ENCODE measurements at regions not wholly inside any gene's neighbourhood (a gene's known extent, or its start where the extent isn't known, plus 50 kb on each side); places are given as distances from the start of the nearest gene placed in this dataset.

DNA sequence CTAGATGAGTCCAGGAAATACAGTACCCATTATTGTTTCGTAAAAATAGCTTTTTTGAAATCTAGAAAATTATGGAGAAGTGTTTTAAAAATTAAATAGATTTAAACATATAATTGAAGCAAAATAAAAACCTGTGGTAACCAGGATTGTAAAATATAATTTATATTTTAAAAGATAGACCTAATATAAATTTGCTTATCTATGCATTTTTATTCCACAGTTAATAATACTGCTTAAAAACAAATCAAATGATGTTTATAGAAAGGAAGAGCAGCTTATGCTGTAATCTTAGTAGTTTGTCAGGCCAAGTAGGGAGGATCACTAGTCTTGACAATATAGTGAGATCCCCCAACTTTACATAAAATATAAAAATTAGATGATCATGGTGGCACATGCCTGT, 388.9 kb upstream of the CNTNAP5 start:
- Histone ChIP-seq H3K9ac (ENCODE audit: low read length in 3 of 3) (no peak overlapping the region), H3K27me3 (ENCODE audit: control insufficient read depth, insufficient read depth, low read length) (no peaks in the 10 kb centered on the region), H3K4me3 (ENCODE audit: low read length in 3 of 3) (no peak overlapping the region), H3K9me3 (ENCODE audit: control insufficient read depth in 2 of 3, insufficient read depth in 1 of 3, low read length in 3 of 3) (no peaks in the 10 kb centered on the region), H3K36me3 (ENCODE audit: control insufficient read depth in 2 of 3, insufficient read depth in 3 of 3, low read length in 3 of 3) (no peaks in the 10 kb centered on the region), H3K4me1 (ENCODE audit: control insufficient read depth in 2 of 3, insufficient read depth in 2 of 3, low read depth in 1 of 3, low read length in 3 of 3) (no peaks in the 10 kb centered on the region), H3K27ac (ENCODE audit: low read depth in 2 of 2, low read length in 2 of 2) (no peak overlapping the region)
- intact Hi-C loops (cut with DNase I), result no loop called here
- DNase-seq (no peak), FAIRE-seq (no peak)
- TF ChIP-seq CTCF (IDR thresholded peaks at IDR 0.05; ENCODE audit: borderline replicate concordance, extremely low read depth, insufficient read depth), result no peak

GRCh38 chr2:123640685-123641335, 384.3 kb upstream of the CNTNAP5 start:
- Histone ChIP-seq H3K27me3 (ENCODE audit: control insufficient read depth, insufficient read depth, low read length) (no peaks in the 10 kb centered on the region), H3K36me3 (ENCODE audit: control insufficient read depth in 2 of 3, insufficient read depth in 3 of 3, low read length in 3 of 3) (no peaks in the 10 kb centered on the region), H3K9me3 (ENCODE audit: control insufficient read depth in 2 of 3, insufficient read depth in 1 of 3, low read length in 3 of 3) (no peaks in the 10 kb centered on the region), H3K4me3 (ENCODE audit: low read length in 3 of 3) (no peak overlapping the region), H3K4me1 (ENCODE audit: control insufficient read depth in 2 of 3, insufficient read depth in 2 of 3, low read depth in 1 of 3, low read length in 3 of 3) (no peaks in the 10 kb centered on the region), H3K9ac (ENCODE audit: low read length in 3 of 3) (no peak overlapping the region), H3K27ac (ENCODE audit: low read depth in 2 of 2, low read length in 2 of 2) (no peak overlapping the region)
- DNase-seq (no peak), FAIRE-seq (no peak)
- no peak for TF ChIP-seq CTCF (IDR thresholded peaks at IDR 0.05; ENCODE audit: borderline replicate concordance, extremely low read depth, insufficient read depth)
- intact Hi-C loops (cut with DNase I), result no loop called here

DNA sequence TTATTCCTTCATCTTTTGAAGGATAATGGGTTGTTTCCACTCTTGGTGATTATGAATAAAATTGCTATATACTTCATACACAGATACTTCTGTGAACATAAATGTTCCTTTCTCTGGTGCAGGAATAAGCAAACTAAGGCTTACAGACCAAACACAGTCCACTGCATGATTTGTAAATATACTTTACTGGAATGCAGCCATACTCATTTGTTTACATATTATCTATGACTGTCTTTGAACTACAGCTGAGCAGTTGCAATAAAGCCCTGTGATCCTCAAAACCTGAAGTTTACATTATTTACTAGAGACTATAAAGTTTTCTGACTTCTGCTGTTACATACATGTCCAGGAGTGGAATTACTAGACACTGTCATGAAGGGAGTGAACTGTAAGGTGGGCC, 381.0 kb upstream of the CNTNAP5 start:
- no peak for DNase-seq
- no peaks in the 10 kb centered on the region for H3K36me3 ChIP-seq (ENCODE audit: control insufficient read depth in 2 of 3, insufficient read depth in 3 of 3, low read length in 3 of 3)
- intact Hi-C loops (cut with DNase I), result no loop called here
- H3K4me3 ChIP-seq (ENCODE audit: low read length in 3 of 3), result no peak overlapping the region
- no peak for FAIRE-seq
- no peak for TF ChIP-seq CTCF (IDR thresholded peaks at IDR 0.05; ENCODE audit: borderline replicate concordance, extremely low read depth, insufficient read depth)
- H3K9me3 ChIP-seq (ENCODE audit: control insufficient read depth in 2 of 3, insufficient read depth in 1 of 3, low read length in 3 of 3), result no peaks in the 10 kb centered on the region
- no peaks in the 10 kb centered on the region for H3K27me3 ChIP-seq (ENCODE audit: control insufficient read depth, insufficient read depth, low read length)
- H3K4me1 ChIP-seq (ENCODE audit: control insufficient read depth in 2 of 3, insufficient read depth in 2 of 3, low read depth in 1 of 3, low read length in 3 of 3), result no peaks in the 10 kb centered on the region
- H3K27ac ChIP-seq (ENCODE audit: low read depth in 2 of 2, low read length in 2 of 2), result no peak overlapping the region
- no peak overlapping the region for H3K9ac ChIP-seq (ENCODE audit: low read length in 3 of 3)

- intact Hi-C loops (cut with DNase I), result no loop called here
- Histone ChIP-seq H3K27ac (ENCODE audit: low read depth in 2 of 2, low read length in 2 of 2) (no peak overlapping the region), H3K9ac (ENCODE audit: low read length in 3 of 3) (no peak overlapping the region), H3K27me3 (ENCODE audit: control insufficient read depth, insufficient read depth, low read length) (no peaks in the 10 kb centered on the region), H3K4me3 (ENCODE audit: low read length in 3 of 3) (no peak overlapping the region), H3K9me3 (ENCODE audit: control insufficient read depth in 2 of 3, insufficient read depth in 1 of 3, low read length in 3 of 3) (no peaks in the 10 kb centered on the region), H3K4me1 (ENCODE audit: control insufficient read depth in 2 of 3, insufficient read depth in 2 of 3, low read depth in 1 of 3, low read length in 3 of 3) (no peaks in the 10 kb centered on the region), H3K36me3 (ENCODE audit: control insufficient read depth in 2 of 3, insufficient read depth in 3 of 3, low read length in 3 of 3) (no peaks in the 10 kb centered on the region)
- no peak for FAIRE-seq
- TF ChIP-seq CTCF (IDR thresholded peaks at IDR 0.05; ENCODE audit: borderline replicate concordance, extremely low read depth, insufficient read depth), result no peak
- DNase-seq, result no peak
These were observed 377.1 kb upstream of the CNTNAP5 start for GRCh38 chr2:123648016-123648415.
